ENCODE measurements at regions not wholly inside any gene's neighbourhood (a gene's known extent, or its start where the extent isn't known, plus 50 kb on each side); places are given as distances from the start of the nearest gene placed in this dataset.

DNA sequence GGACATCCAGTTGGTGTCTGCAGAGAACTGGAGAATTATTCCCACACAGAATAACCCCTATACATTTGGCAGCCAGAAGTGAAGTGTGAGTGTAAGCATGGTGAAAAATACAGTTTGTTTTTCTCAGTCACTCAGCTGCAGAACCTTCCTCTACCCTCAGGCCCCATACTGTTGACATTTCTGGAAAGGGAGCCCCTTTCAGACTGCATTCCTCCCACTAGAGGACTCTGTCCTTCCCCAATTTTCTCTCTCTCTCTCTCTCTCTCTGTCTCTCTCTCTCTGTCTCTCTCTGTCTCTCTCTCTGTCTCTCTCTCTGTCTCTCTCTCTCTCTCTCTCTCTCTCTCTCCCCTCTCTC, 86.8 kb upstream of the STEAP1B start:
- DNase-seq (ENCODE audit: low spot score) = peak; percentile 56
- H3K36me3 Mint-ChIP-seq = no peaks in the 10 kb centered on the region
- H3K9me3 Mint-ChIP-seq = no peaks in the 10 kb centered on the region
- TF ChIP-seq EZH2phosphoT487 (IDR thresholded peaks at IDR 0.05) = no peak
- TF ChIP-seq, protein P1, sequence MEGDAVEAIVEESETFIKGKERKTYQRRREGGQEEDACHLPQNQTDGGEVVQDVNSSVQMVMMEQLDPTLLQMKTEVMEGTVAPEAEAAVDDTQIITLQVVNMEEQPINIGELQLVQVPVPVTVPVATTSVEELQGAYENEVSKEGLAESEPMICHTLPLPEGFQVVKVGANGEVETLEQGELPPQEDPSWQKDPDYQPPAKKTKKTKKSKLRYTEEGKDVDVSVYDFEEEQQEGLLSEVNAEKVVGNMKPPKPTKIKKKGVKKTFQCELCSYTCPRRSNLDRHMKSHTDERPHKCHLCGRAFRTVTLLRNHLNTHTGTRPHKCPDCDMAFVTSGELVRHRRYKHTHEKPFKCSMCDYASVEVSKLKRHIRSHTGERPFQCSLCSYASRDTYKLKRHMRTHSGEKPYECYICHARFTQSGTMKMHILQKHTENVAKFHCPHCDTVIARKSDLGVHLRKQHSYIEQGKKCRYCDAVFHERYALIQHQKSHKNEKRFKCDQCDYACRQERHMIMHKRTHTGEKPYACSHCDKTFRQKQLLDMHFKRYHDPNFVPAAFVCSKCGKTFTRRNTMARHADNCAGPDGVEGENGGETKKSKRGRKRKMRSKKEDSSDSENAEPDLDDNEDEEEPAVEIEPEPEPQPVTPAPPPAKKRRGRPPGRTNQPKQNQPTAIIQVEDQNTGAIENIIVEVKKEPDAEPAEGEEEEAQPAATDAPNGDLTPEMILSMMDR (IDR thresholded peaks at IDR 0.05) = peak; percentile 64
- Histone ChIP-seq H3F3A (ENCODE audit: low read depth) (peaks cover 3% of the 10 kb centered on the region), H3K36me3 (no peaks in the 10 kb centered on the region), H2AFZ (replicated peaks) (peak overlapping the region; percentile 85), H3K27ac (no peak overlapping the region), H3K4me2 (no peak overlapping the region), H3K79me2 (ENCODE audit: low read depth) (no peaks in the 10 kb centered on the region), H3K27me3 (no peaks in the 10 kb centered on the region), H3K9me3 (ENCODE audit: low read depth) (no peaks in the 10 kb centered on the region), H3K4me3 (no peak overlapping the region), H4K20me1 (ENCODE audit: low read depth) (no peaks in the 10 kb centered on the region), H3K4me1 (peaks cover 18% of the 10 kb centered on the region), H3K9ac (no peak overlapping the region)
- H3K4me3 Mint-ChIP-seq = no peak overlapping the region
- H3K27me3 Mint-ChIP-seq (ENCODE audit: insufficient read depth, low read depth) = peaks cover 2% of the 10 kb centered on the region
- H3K27ac Mint-ChIP-seq = no peak overlapping the region
- peaks cover 16% of the 10 kb centered on the region for H3K4me1 Mint-ChIP-seq

DNA sequence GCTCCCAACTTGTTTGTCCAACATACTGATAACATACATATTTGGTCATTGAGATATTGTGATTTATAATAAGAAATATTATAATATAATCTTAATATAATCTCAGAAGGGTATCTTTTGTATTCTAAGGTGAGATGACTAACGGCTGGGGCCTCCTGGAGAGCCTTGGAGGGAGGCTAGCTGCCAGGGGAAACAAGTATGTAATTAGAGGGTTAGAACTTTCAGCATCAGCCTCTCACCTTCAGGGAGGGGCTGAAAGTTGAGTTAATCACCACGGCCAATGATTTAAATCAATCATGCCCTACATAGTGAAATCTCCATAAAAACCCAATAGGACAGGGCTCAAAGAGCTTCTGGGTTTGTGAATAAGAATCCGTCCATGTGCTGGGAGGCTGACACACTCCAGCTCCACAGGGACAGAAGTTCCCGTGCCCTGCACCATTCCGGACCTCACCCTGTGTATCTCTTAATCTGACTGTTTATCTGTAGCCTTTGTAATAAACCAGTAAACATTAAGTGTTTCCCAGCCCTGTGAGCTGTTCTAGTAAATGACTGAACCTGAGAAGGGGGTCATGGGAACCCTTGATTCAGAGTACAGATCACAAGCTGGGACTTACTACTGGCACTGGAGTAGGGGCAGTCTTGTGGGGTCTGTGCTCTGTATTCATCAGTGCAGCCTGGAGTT, 86.3 kb upstream of the STEAP1B start:
- peaks cover 16% of the 10 kb centered on the region for H3K4me1 Mint-ChIP-seq
- no peak overlapping the region for H3K4me2 ChIP-seq
- no peak overlapping the region for H3K27ac Mint-ChIP-seq

DNA sequence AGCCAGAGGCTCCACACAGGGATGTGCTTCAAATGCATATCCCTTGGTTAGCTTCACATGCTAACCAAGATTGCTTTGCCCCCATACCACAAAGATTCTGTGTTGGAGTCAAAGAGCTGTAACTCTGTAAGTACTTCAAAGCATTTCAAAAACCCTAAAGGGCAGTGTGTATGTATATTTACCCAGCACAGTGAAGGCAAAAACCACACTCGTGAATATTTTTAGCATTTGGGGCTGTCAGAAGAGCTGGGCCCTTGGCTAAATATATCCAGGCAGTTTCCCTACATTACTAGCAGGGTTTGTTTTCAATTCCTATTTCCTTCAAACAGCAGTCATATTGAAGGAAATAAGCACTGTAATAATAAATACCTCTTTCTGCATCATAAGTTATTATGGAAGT, 84.2 kb upstream of the STEAP1B start:
- no peaks in the 10 kb centered on the region for H4K20me1 ChIP-seq (ENCODE audit: low read depth)
- no peak overlapping the region for H3K4me3 ChIP-seq
- no peak overlapping the region for H3K4me2 ChIP-seq
- no peaks in the 10 kb centered on the region for H3K79me2 ChIP-seq (ENCODE audit: low read depth)
- DNase-seq (ENCODE audit: low spot score) = no peak
- no peak for TF ChIP-seq EZH2phosphoT487 (IDR thresholded peaks at IDR 0.05)
- TF ChIP-seq, protein P1 (IDR thresholded peaks at IDR 0.05) = no peak
- TF ChIP-seq EZH2 (IDR thresholded peaks at IDR 0.05) = no peak
- Mint-ChIP-seq H3K4me1 (peaks cover 7% of the 10 kb centered on the region), H3K36me3 (no peaks in the 10 kb centered on the region), H3K4me3 (no peak overlapping the region), H3K27me3 (ENCODE audit: insufficient read depth, low read depth) (peaks cover 2% of the 10 kb centered on the region), H3K27ac (no peak overlapping the region), H3K9me3 (no peaks in the 10 kb centered on the region)
- no peaks in the 10 kb centered on the region for H3K27me3 ChIP-seq
- no peak overlapping the region for H3K27ac ChIP-seq
- no peaks in the 10 kb centered on the region for H3K36me3 ChIP-seq
- no peak overlapping the region for H2AFZ ChIP-seq (replicated peaks)
- H3K9ac ChIP-seq = no peak overlapping the region
- no peaks in the 10 kb centered on the region for H3F3A ChIP-seq (ENCODE audit: low read depth)
- H3K4me1 ChIP-seq = peaks cover 7% of the 10 kb centered on the region
- no peaks in the 10 kb centered on the region for H3K9me3 ChIP-seq (ENCODE audit: low read depth)

More for the DNA sequence above, 86.3 kb upstream of the STEAP1B start:
- Mint-ChIP-seq H3K4me3 (no peak overlapping the region), H3K36me3 (no peaks in the 10 kb centered on the region), H3K27me3 (ENCODE audit: insufficient read depth, low read depth) (peaks cover 2% of the 10 kb centered on the region), H3K9me3 (no peaks in the 10 kb centered on the region)
- no peak overlapping the region for H3K4me3 ChIP-seq
- no peaks in the 10 kb centered on the region for H3K27me3 ChIP-seq
- DNase-seq (ENCODE audit: low spot score) = no peak
- H3K9ac ChIP-seq = no peak overlapping the region
- H3K4me1 ChIP-seq = peaks cover 18% of the 10 kb centered on the region
- TF ChIP-seq, protein P1 (IDR thresholded peaks at IDR 0.05) = no peak
- TF ChIP-seq EZH2phosphoT487 (IDR thresholded peaks at IDR 0.05) (no peak), EZH2 (IDR thresholded peaks at IDR 0.05) (no peak)
- peaks cover 3% of the 10 kb centered on the region for H3F3A ChIP-seq (ENCODE audit: low read depth)
- H4K20me1 ChIP-seq (ENCODE audit: low read depth) = no peaks in the 10 kb centered on the region
- H3K79me2 ChIP-seq (ENCODE audit: low read depth) = no peaks in the 10 kb centered on the region
- H3K36me3 ChIP-seq = no peaks in the 10 kb centered on the region
- H2AFZ ChIP-seq (replicated peaks) = peak overlapping the region; percentile 85
- H3K9me3 ChIP-seq (ENCODE audit: low read depth) = no peaks in the 10 kb centered on the region
- no peak overlapping the region for H3K27ac ChIP-seq
